GM12865 (cell line): ENCODE measurements at regions not wholly inside any gene's neighbourhood (a gene's known extent, or its start where the extent isn't known, plus 50 kb on each side); places are given as distances from the start of the nearest gene placed in this dataset.

Experiments
- DNase-seq: peaks from one replicate; pipeline ENCODE4 v3.0.0; 2010; ENCODE audit warnings: low read depth
- H3K4me3 ChIP-seq: 2 replicates; pipeline ENCODE4 v1.5.1; 2011; ENCODE audit warnings: mild to moderate bottlenecking, low read depth, low read length, control low read depth
- TF ChIP-seq, protein P1 (sequence below): IDR thresholded peaks from 2 replicates; pipeline ENCODE4 v1.5.1; 2011; ENCODE audit warnings: low read length, control low read depth, low read depth, inconsistent platforms; ENCODE audit not compliant: insufficient read depth; ENCODE audit errors: missing control alignments

DNA sequence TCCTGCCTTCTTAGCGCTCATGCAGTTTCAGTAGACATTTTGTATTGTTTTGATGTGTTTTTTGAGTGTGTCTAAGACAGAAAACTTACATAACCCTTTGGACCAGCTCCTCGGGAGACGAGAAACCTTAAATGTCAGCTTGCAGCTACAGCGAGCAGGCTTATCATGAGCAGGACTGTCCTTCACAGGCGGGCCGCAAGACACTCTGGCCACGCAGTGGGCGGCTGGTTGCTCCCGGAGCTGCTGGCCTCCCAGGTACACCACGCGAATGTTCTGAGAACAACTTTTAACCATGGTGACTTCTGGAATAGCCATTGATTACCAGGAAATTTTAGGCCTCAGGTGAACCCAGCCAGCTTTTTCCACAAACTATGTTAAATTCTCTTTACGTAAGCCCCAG, 164.1 kb upstream of the DIO3 start:
- no peak for DNase-seq
- no peak overlapping the region for H3K4me3 ChIP-seq
- TF ChIP-seq, protein P1, sequence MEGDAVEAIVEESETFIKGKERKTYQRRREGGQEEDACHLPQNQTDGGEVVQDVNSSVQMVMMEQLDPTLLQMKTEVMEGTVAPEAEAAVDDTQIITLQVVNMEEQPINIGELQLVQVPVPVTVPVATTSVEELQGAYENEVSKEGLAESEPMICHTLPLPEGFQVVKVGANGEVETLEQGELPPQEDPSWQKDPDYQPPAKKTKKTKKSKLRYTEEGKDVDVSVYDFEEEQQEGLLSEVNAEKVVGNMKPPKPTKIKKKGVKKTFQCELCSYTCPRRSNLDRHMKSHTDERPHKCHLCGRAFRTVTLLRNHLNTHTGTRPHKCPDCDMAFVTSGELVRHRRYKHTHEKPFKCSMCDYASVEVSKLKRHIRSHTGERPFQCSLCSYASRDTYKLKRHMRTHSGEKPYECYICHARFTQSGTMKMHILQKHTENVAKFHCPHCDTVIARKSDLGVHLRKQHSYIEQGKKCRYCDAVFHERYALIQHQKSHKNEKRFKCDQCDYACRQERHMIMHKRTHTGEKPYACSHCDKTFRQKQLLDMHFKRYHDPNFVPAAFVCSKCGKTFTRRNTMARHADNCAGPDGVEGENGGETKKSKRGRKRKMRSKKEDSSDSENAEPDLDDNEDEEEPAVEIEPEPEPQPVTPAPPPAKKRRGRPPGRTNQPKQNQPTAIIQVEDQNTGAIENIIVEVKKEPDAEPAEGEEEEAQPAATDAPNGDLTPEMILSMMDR = no peak

DNA sequence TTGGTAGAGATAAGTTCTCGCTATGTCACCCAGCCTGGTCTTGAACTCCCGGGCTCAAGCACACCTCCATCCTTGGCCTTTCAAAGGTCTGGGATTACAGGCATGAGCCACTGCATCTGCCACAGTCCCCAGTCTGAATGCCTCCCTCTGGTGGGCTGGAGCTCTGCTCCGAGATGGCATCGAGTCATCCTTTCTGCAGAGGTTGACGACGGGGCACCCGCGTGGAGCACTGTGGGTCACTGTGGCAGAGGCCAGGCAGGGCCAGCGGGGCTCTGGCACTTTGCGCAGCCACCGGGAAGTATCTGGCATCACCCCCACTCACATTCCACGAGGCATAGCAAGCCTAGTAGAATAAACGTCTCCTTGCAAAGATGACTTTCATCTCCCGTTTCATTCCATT, 163.3 kb upstream of the DIO3 start:
- TF ChIP-seq, protein P1 = no peak
- no peak for DNase-seq
- H3K4me3 ChIP-seq = no peak overlapping the region

DNA sequence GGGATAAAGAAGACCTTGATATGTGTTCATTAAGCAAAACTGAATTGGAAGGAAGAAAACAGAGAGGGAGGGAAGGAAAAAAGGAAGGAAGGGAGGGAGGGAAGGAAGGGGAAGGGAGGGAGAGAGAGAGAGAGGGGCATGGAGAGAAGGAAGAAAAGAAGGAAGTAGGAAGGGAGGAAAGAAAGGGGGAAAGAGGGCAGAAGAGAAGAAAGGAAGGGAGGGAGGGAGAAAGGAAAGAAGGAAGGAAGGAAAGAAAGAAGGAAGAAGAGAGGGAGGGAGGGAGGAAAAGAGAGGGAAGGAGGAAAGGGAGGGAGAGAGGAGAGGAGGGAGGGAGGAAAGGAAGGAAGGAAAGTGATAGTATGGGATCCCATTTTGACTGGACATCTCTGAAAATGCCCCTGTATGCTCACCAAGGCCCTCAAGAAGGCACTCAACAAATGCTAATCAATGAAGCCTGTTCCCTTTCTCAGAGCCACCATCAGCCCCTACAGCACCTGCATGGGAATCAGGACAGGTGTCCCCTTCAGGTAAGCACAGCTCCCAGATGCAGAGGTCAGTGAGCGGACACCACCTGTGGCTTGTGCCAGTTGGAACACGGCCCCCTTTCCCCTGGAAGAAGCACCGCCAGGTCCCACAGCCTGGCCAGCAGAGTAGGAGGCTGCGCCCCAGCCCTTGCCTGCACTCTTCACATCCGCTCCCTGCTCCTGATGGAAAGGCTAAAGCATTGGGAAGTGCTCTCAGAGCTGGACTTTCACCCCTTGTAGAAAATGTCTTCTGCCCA, 161.4 kb upstream of the DIO3 start:
- no peak for DNase-seq
- no peak overlapping the region for H3K4me3 ChIP-seq
- TF ChIP-seq, protein P1 = no peak

DNA sequence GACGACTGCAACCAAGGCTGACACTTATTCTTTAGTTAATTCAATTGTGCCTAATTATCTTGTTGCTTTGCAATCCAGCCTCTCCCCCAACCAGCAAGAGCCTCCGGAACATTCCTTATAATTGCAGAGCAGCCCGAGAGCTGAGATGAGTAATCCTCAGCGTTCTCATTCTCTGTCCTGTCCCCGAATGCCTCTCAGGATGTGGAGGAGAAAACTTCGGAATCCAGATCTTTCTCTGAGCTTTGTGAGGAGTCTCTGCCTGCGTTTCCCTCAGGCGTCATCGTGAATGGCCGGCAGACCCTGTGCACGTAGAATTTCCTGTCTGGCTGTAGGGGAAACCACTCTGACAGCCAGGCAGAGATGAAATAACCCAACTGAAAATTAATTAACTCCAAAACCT, 160.5 kb upstream of the DIO3 start:
- TF ChIP-seq, protein P1 = no peak
- no peak for DNase-seq

DNA sequence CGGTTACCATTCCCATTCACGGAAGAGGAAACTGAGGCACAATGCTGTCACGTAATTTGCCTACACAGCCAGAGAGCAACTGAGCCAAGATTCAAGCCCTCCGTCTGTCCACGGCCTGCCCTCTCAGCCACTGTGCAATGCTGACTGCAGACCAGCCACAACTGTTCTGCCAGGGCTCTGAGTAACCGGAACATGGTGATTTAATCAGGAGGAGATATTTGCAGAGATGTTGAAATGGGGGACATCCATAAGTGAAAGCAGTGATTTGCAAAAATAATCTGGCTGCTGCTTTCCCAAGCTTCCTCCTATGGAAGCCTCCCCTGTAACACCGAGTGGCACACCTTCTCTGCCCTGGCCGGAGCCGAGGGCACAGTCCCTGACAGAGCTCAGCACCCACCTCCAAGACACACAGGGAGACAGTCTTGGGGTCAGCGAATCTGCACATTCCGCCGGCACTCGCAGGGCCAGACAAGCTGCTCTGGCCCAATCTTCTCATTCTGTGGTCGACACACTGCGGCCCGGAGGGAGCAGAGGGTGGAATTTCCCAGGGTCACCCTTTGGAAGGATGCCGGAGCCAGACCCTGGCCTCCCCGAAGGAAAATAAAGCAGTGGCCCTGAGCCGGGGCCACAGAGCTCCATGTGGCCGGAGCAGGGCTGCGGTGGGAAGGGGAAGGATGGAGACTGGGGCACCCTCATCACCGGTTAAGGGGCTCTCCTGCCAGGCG, 158.2 kb upstream of the DIO3 start:
- TF ChIP-seq, protein P1 = no peak
- no peak for DNase-seq
- no peak overlapping the region for H3K4me3 ChIP-seq

More for the DNA sequence above, 160.5 kb upstream of the DIO3 start:
- no peak overlapping the region for H3K4me3 ChIP-seq

DNA sequence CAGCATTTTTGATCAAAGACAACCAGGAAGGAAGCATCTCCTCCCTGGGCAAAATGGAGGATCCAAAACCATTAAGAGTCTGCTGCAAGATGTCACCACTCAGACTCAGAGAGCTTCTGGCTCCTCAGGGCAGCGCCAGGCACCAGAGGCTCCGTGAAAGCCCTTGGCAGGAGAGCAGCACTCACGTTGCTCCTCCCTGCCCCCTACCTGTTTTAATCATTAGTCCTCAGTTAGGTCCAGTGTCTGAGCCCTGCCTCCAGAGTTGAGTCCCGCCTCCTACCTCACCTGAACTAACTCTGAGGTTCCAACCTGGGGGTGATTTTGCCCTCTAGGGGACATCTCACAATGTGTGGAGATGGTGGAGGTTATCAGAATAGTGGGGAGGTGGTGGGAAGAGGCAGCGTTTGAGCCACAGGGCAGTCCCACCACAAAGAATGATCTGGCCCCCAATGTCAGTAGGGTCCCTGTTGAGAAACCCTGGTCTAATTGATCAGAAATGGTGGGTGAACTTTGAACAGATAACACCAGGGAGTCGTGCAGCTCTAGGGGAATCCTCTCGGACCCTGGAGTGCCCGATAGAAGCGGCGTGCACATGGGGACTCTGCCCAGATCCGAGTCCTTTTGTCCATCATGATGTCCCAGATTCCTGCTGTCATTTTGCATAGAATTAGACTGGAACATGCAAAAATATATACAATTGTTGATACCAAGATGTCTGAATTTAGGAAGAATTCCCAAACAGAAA, 156.7 kb upstream of the DIO3 start:
- no peak overlapping the region for H3K4me3 ChIP-seq
- TF ChIP-seq, protein P1 = no peak
- DNase-seq = no peak
